ENCODE measurements at regions not wholly inside any gene's neighbourhood (a gene's known extent, or its start where the extent isn't known, plus 50 kb on each side); places are given as distances from the start of the nearest gene placed in this dataset.

DNA sequence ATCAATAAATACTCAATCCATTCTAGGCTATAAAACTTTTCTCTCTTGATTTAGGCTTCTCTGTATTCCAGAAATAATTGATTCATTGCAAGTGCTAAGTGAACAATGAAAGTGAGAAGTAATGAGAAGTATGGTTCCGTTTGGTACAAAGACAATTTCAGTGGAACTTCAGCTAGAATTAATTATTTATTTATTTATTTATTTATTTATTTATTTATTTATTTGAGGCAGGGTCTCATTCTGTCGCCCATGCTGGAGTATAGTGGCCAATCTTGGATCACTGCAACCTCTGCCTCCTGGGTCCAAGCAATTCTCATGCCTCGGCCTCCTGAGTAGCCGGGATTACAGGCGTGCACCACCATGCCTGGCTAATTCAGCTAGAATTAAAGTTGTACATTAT, 262.1 kb downstream of the B3GLCT start:
- Histone ChIP-seq H3K4me2 (ENCODE audit: control insufficient read depth, insufficient read depth) (no peak overlapping the region), H3K4me3 (no peak overlapping the region), H3K27me3 (replicated peaks in 1 of 2; ENCODE audit: control insufficient read depth in 2 of 2, insufficient read depth in 2 of 2, low read length in 1 of 2) (no peaks in the 10 kb centered on the region), H3K9ac (ENCODE audit: control insufficient read depth, insufficient read depth, low read length) (no peak overlapping the region), H3K36me3 (ENCODE audit: control insufficient read depth in 2 of 2, insufficient read depth in 2 of 2, low read length in 1 of 2) (no peaks in the 10 kb centered on the region), H3K9me3 (replicated peaks; ENCODE audit: control insufficient read depth, insufficient read depth, low read length) (no peaks in the 10 kb centered on the region), H3K4me1 (ENCODE audit: control insufficient read depth, insufficient read depth, low read length) (no peaks in the 10 kb centered on the region), H4K20me1 (ENCODE audit: control insufficient read depth, insufficient read depth) (no peaks in the 10 kb centered on the region), H3K27ac (ENCODE audit: control insufficient read depth, insufficient read depth) (no peak overlapping the region), H2AFZ (ENCODE audit: control insufficient read depth, low read depth, low read length) (no peak overlapping the region), H3K79me2 (ENCODE audit: control insufficient read depth, insufficient read depth, low read length) (no peaks in the 10 kb centered on the region)
- ChIA-PET POLR2A (no interaction called here), RAD21 (ENCODE audit: unreplicated experiment) (no interaction called here), CTCF (interaction anchor here (1.5 kb wide), 1 partner anchor 9 kb away, joined by 3 read pairs; no protein-coding TSS in a partner anchor), SMC1A (ENCODE audit: uncharacterized antibody, unreplicated experiment) (no interaction called here)
- FAIRE-seq (no peak), DNase-seq (ENCODE audit: low read depth, low spot score) (no peak), ATAC-seq (no peak)
- TF ChIP-seq SMAD5 (IDR thresholded peaks at IDR 0.05; ENCODE audit: low read depth) (no peak), GATAD2B (conservative IDR thresholded peaks at IDR 0.05; ENCODE audit: low read depth) (no peak), HDGF (IDR thresholded peaks at IDR 0.05) (no peak), ZNF622 (IDR thresholded peaks at IDR 0.05) (no peak), ZSCAN29 (IDR thresholded peaks at IDR 0.05) (no peak), ZNF217 (IDR thresholded peaks at IDR 0.05) (no peak), ZBED1 (IDR thresholded peaks at IDR 0.05; ENCODE audit: borderline replicate concordance) (no peak), CREM (IDR thresholded peaks at IDR 0.05; ENCODE audit: low read depth) (no peak), SMARCA5 (IDR thresholded peaks at IDR 0.05) (no peak), NFIC (IDR thresholded peaks at IDR 0.05; ENCODE audit: low read depth, low read length) (no peak), TBL1XR1 (IDR thresholded peaks at IDR 0.05; ENCODE audit: low read depth, low read length) (no peak), ETV6 (conservative IDR thresholded peaks at IDR 0.05 in 1 of 2, IDR thresholded peaks at IDR 0.05 in 1 of 2; ENCODE audit: borderline replicate concordance in 1 of 2, low read depth in 1 of 2) (no peak), SIN3A (IDR thresholded peaks at IDR 0.05; ENCODE audit: low read depth, low read length) (no peak), SMC3 (IDR thresholded peaks at IDR 0.05; ENCODE audit: borderline replicate concordance, low read length) (no peak), CHD2 (IDR thresholded peaks at IDR 0.05; ENCODE audit: borderline replicate concordance, low read depth, low read length) (no peak), NFXL1 (IDR thresholded peaks at IDR 0.05; ENCODE audit: borderline replicate concordance) (no peak), WRNIP1 (IDR thresholded peaks at IDR 0.05; ENCODE audit: borderline replicate concordance, low read depth, low read length) (no peak)
- TF ChIP-seq, protein P1, sequence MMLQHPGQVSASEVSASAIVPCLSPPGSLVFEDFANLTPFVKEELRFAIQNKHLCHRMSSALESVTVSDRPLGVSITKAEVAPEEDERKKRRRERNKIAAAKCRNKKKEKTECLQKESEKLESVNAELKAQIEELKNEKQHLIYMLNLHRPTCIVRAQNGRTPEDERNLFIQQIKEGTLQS (IDR thresholded peaks at IDR 0.05; ENCODE audit: borderline replicate concordance, extremely low read depth, low read depth, low read length): no peak
- TF ChIP-seq, protein P2, sequence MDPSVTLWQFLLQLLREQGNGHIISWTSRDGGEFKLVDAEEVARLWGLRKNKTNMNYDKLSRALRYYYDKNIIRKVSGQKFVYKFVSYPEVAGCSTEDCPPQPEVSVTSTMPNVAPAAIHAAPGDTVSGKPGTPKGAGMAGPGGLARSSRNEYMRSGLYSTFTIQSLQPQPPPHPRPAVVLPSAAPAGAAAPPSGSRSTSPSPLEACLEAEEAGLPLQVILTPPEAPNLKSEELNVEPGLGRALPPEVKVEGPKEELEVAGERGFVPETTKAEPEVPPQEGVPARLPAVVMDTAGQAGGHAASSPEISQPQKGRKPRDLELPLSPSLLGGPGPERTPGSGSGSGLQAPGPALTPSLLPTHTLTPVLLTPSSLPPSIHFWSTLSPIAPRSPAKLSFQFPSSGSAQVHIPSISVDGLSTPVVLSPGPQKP (IDR thresholded peaks at IDR 0.05; ENCODE audit: low read depth, low read length): no peak
- TF ChIP-seq, protein P3, sequence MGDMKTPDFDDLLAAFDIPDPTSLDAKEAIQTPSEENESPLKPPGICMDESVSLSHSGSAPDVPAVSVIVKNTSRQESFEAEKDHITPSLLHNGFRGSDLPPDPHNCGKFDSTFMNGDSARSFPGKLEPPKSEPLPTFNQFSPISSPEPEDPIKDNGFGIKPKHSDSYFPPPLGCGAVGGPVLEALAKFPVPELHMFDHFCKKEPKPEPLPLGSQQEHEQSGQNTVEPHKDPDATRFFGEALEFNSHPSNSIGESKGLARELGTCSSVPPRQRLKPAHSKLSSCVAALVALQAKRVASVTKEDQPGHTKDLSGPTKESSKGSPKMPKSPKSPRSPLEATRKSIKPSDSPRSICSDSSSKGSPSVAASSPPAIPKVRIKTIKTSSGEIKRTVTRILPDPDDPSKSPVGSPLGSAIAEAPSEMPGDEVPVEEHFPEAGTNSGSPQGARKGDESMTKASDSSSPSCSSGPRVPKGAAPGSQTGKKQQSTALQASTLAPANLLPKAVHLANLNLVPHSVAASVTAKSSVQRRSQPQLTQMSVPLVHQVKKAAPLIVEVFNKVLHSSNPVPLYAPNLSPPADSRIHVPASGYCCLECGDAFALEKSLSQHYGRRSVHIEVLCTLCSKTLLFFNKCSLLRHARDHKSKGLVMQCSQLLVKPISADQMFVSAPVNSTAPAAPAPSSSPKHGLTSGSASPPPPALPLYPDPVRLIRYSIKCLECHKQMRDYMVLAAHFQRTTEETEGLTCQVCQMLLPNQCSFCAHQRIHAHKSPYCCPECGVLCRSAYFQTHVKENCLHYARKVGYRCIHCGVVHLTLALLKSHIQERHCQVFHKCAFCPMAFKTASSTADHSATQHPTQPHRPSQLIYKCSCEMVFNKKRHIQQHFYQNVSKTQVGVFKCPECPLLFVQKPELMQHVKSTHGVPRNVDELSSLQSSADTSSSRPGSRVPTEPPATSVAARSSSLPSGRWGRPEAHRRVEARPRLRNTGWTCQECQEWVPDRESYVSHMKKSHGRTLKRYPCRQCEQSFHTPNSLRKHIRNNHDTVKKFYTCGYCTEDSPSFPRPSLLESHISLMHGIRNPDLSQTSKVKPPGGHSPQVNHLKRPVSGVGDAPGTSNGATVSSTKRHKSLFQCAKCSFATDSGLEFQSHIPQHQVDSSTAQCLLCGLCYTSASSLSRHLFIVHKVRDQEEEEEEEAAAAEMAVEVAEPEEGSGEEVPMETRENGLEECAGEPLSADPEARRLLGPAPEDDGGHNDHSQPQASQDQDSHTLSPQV (IDR thresholded peaks at IDR 0.05): no peak
- intact Hi-C loops (cut with micrococcal nuclease; ENCODE audit: unreplicated experiment): no loop called here
- no TSS peak for BruUV-seq (replicated peaks)
- in situ Hi-C loops (cut with MboI): no loop called here
- 73% methylated on average over 5 of the region's 5 CpGs for WGBS (ENCODE audit: insufficient coverage, insufficient replicate concordance, low lambda C conversion rate, missing lambda C conversion rate)

Measured in GM12878 (cell line).